Upper lobe of right lung (tissue), 1 donor: ENCODE measurements at regions not wholly inside any gene's neighbourhood (a gene's known extent, or its start where the extent isn't known, plus 50 kb on each side); places are given as distances from the start of the nearest gene placed in this dataset.

Experiments
- ATAC-seq: fragments of 200-7000 bp; cut with Tn5 transposase; one replicate; pipeline ENCODE4 v1.9.1; 2020; ENCODE audit warnings: mild to moderate bottlenecking, moderate library complexity
- DNase-seq: peaks from one replicate; pipeline ENCODE4 v3.0.0-alpha.2; 2020
- H3K27ac ChIP-seq: fragments of 200-600 bp; one replicate; pipeline ENCODE4 v1.8.0; 2022
- H3K27me3 ChIP-seq: fragments of 200-600 bp; one replicate; pipeline ENCODE4 v1.8.0; 2022; ENCODE audit warnings: mild to moderate bottlenecking
- H3K36me3 ChIP-seq: fragments of 200-600 bp; one replicate; pipeline ENCODE4 v1.8.0; 2022
- H3K4me1 ChIP-seq: fragments of 200-600 bp; one replicate; pipeline ENCODE4 v1.8.0; 2022
- H3K4me3 ChIP-seq: fragments of 200-600 bp; one replicate; pipeline ENCODE4 v1.8.0; 2022; ENCODE audit warnings: mild to moderate bottlenecking
- H3K9me3 ChIP-seq: fragments of 200-600 bp; one replicate; pipeline ENCODE4 v1.8.0; 2022
- CTCF ChIP-seq: fragments of 200-600 bp; IDR thresholded peaks from one replicate; pipeline ENCODE4 v1.8.0; 2022; ENCODE audit warnings: antibody characterized with exemption
- intact Hi-C: fragments of 100-400 bp; cut with DNase I; formaldehyde crosslinking; loops from one replicate; pipeline ENCODE4 v1.11.0; 2022
- donor health status: DM: no; HTN: yes; CAD: no; lungs with severe emphysema.

- no peaks in the 10 kb centered on the region for H3K36me3 ChIP-seq
- no peaks in the 10 kb centered on the region for H3K4me1 ChIP-seq
- intact Hi-C loops = no loop called here
- TF ChIP-seq CTCF = no peak
- no peak overlapping the region for H3K4me3 ChIP-seq
- ATAC-seq (no peak), DNase-seq (no peak)
- H3K9me3 ChIP-seq = no peaks in the 10 kb centered on the region
- no peaks in the 10 kb centered on the region for H3K27me3 ChIP-seq
- no peak overlapping the region for H3K27ac ChIP-seq
Measured at GRCh38 chr4:187232796-187233195, 509.1 kb upstream of the FAT1 start.

GRCh38 chr4:187235456-187236170 is 512.0 kb upstream of the FAT1 start:
- Histone ChIP-seq H3K4me1 (no peaks in the 10 kb centered on the region), H3K36me3 (no peaks in the 10 kb centered on the region), H3K27ac (no peak overlapping the region), H3K27me3 (no peaks in the 10 kb centered on the region), H3K4me3 (no peak overlapping the region), H3K9me3 (no peaks in the 10 kb centered on the region)
- ATAC-seq (no peak), DNase-seq (no peak)
- TF ChIP-seq CTCF = no peak
- intact Hi-C loops = no loop called here

GRCh38 chr4:187236209-187236890 is 512.7 kb upstream of the FAT1 start:
- Histone ChIP-seq H3K27me3 (no peaks in the 10 kb centered on the region), H3K4me3 (no peak overlapping the region), H3K27ac (no peak overlapping the region), H3K4me1 (no peaks in the 10 kb centered on the region), H3K9me3 (no peaks in the 10 kb centered on the region), H3K36me3 (no peaks in the 10 kb centered on the region)
- intact Hi-C loops = no loop called here
- DNase-seq (no peak), ATAC-seq (no peak)
- no peak for TF ChIP-seq CTCF

- H3K27me3 ChIP-seq = no peaks in the 10 kb centered on the region
- no peak for DNase-seq
- H3K4me3 ChIP-seq = no peak overlapping the region
- intact Hi-C loops = no loop called here
- no peaks in the 10 kb centered on the region for H3K36me3 ChIP-seq
- ATAC-seq = no peak
- no peak overlapping the region for H3K27ac ChIP-seq
- H3K4me1 ChIP-seq = no peaks in the 10 kb centered on the region
- no peaks in the 10 kb centered on the region for H3K9me3 ChIP-seq
- TF ChIP-seq CTCF = no peak
Measured at GRCh38 chr4:187238646-187239045, 515.0 kb upstream of the FAT1 start.

GRCh38 chr4:187251896-187252295 is 528.2 kb upstream of the FAT1 start:
- ATAC-seq (no peak), DNase-seq (no peak)
- Histone ChIP-seq H3K27me3 (no peaks in the 10 kb centered on the region), H3K27ac (no peak overlapping the region), H3K4me1 (no peaks in the 10 kb centered on the region), H3K4me3 (no peak overlapping the region), H3K36me3 (no peaks in the 10 kb centered on the region), H3K9me3 (no peaks in the 10 kb centered on the region)
- intact Hi-C loops = no loop called here
- no peak for TF ChIP-seq CTCF
